OCI-LY7 (cell line): ENCODE measurements at regions not wholly inside any gene's neighbourhood (a gene's known extent, or its start where the extent isn't known, plus 50 kb on each side); places are given as distances from the start of the nearest gene placed in this dataset.

Experiments
- BruUV-seq: library from RNA; stranded (reverse); fragments of 400-500 nt; replicated peaks from 2 replicates; lab custom pipeline; 2021; lab: Mats Ljungman, UMichigan
- CTCF ChIA-PET: fragments of 300-600 bp; sonication (Branson Sonifier 250); formaldehyde crosslinking; loops from one replicate; lab custom pipeline; 2022; ENCODE audit warnings: antibody characterized with exemption; ENCODE audit not compliant: unreplicated experiment; lab: Charles Lee
- POLR2A ChIA-PET: fragments of 300-600 bp; sonication (Branson Sonifier 250); formaldehyde crosslinking; loops from one replicate; lab custom pipeline; 2022; ENCODE audit warnings: antibody characterized with exemption; lab: Charles Lee
- DNase-seq: peaks from one replicate; pipeline ENCODE4 v3.0.0-alpha.2; 2015; ENCODE audit warnings: low spot score
- H2AFZ ChIP-seq: fragments of 200-600 bp; sonication (generic), shearing (Covaris generic); 2 replicates; pipeline ENCODE4 v1.6.1; 2014; ENCODE audit warnings: mild to moderate bottlenecking, antibody characterized with exemption, low read length, moderate library complexity
- H3K27ac ChIP-seq: fragments of 200-600 bp; sonication (generic); 2 replicates; pipeline ENCODE4 v1.5.1; 2014; ENCODE audit warnings: mixed run types, low read depth, mild to moderate bottlenecking, moderate library complexity, low read length, inconsistent platforms; ENCODE audit not compliant: poor library complexity, severe bottlenecking
- H3K36me3 ChIP-seq: fragments of 200-600 bp; sonication (generic); 2 replicates; pipeline ENCODE4 v1.6.1; 2014; ENCODE audit warnings: mild to moderate bottlenecking, antibody characterized with exemption, low read length, moderate library complexity, mixed read lengths; ENCODE audit not compliant: insufficient read depth
- H3K4me1 ChIP-seq: fragments of 200-600 bp; sonication (generic); 2 replicates; pipeline ENCODE4 v1.5.1; 2014; ENCODE audit warnings: mild to moderate bottlenecking, low read length; ENCODE audit not compliant: insufficient read depth, poor library complexity, severe bottlenecking
- H3K4me2 ChIP-seq: fragments of 200-600 bp; sonication (generic); 2 replicates; pipeline ENCODE4 v1.6.1; 2014; ENCODE audit warnings: mild to moderate bottlenecking, low read length
- H3K4me3 ChIP-seq: fragments of 200-600 bp; sonication (generic); 2 replicates; pipeline ENCODE4 v1.5.1; 2014; ENCODE audit warnings: mild to moderate bottlenecking, low read depth, low read length; ENCODE audit not compliant: poor library complexity, severe bottlenecking
- H3K79me2 ChIP-seq: fragments of 200-600 bp; sonication (generic); 2 replicates; pipeline ENCODE4 v1.6.1; 2016; ENCODE audit warnings: low read depth, mild to moderate bottlenecking, low read length, moderate library complexity, mixed read lengths; ENCODE audit not compliant: insufficient read depth
- H3K9me2 ChIP-seq: fragments of 200-600 bp; sonication (generic); 2 replicates; pipeline ENCODE4 v1.6.1; 2016; ENCODE audit warnings: mild to moderate bottlenecking, low read length, mixed read lengths; ENCODE audit not compliant: insufficient read depth
- H3K9me3 ChIP-seq: fragments of 200-600 bp; sonication (generic); 2 replicates; pipeline ENCODE4 v1.6.1; 2014; ENCODE audit warnings: mild to moderate bottlenecking, mixed run types, low read length, mixed read lengths
- H4K20me1 ChIP-seq: fragments of 200-600 bp; sonication (generic); 2 replicates; pipeline ENCODE4 v1.6.1; 2014; ENCODE audit warnings: mild to moderate bottlenecking, antibody characterized with exemption, low read length, moderate library complexity, mixed read lengths; ENCODE audit not compliant: insufficient read depth
- CTCF ChIP-seq: fragments of 200-600 bp; sonication (generic); conservative IDR thresholded peaks from 2 replicates; pipeline ENCODE4 v1.5.1; 2014; ENCODE audit warnings: mild to moderate bottlenecking, antibody characterized with exemption, low read length, moderate library complexity, mixed read lengths
- EZH2phosphoT487 ChIP-seq: fragments of 200-600 bp; sonication (generic); IDR thresholded peaks from 2 replicates; pipeline ENCODE4 v1.6.1; 2018; ENCODE audit warnings: low read depth, borderline replicate concordance, mild to moderate bottlenecking, mixed run types, antibody characterized with exemption, low read length, moderate library complexity, mixed read lengths
- intact Hi-C: fragments of 100-400 bp; cut with micrococcal nuclease; formaldehyde crosslinking; loops from one replicate; pipeline ENCODE4 v1.10.0; 2022; ENCODE audit not compliant: unreplicated experiment

DNA sequence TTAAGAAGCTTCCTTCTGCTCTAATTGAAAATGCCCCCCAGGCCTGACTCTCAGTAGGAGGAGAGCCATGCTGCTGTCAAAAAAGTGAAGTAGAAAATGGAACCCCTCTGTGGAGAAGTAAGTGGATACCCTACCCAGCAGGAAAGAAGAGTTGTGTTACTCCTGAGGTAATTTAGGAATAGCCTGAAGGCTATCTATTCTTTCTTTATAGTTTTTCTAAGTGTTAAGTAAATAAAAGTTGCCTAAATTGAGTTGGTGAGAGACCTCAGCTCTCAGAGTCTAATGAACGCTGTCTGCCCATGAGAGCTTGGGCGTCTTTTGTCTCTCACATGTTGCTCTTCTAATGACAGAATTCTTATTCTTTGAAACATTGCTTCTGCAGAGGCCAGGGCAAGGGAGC, 116.2 kb downstream of the NSUN3 start:
- Histone ChIP-seq H3K79me2 (no peaks in the 10 kb centered on the region), H3K4me3 (no peak overlapping the region), H3K4me1 (no peaks in the 10 kb centered on the region), H3K9me3 (no peaks in the 10 kb centered on the region), H2AFZ (no peak overlapping the region), H3K36me3 (no peaks in the 10 kb centered on the region), H3K27ac (no peak overlapping the region), H3K4me2 (no peak overlapping the region), H4K20me1 (no peaks in the 10 kb centered on the region), H3K9me2 (no peaks in the 10 kb centered on the region)
- CTCF ChIA-PET, result no interaction called here
- no TSS peak for BruUV-seq
- POLR2A ChIA-PET, result no interaction called here
- no peak for TF ChIP-seq EZH2phosphoT487
- no peak for TF ChIP-seq CTCF
- no peak for DNase-seq
- intact Hi-C loops, result no loop called here

GRCh38 chr3:94183551-94183950, 120.7 kb downstream of the NSUN3 start:
- POLR2A ChIA-PET, result no interaction called here
- Histone ChIP-seq H3K4me2 (no peak overlapping the region), H3K9me2 (no peaks in the 10 kb centered on the region), H3K4me3 (no peak overlapping the region), H3K27ac (no peak overlapping the region), H2AFZ (no peak overlapping the region), H3K36me3 (no peaks in the 10 kb centered on the region), H3K79me2 (no peaks in the 10 kb centered on the region), H3K9me3 (no peaks in the 10 kb centered on the region), H4K20me1 (no peaks in the 10 kb centered on the region), H3K4me1 (no peaks in the 10 kb centered on the region)
- CTCF ChIA-PET, result no interaction called here
- intact Hi-C loops, result no loop called here
- DNase-seq, result no peak
- TF ChIP-seq CTCF (no peak), EZH2phosphoT487 (no peak)
- BruUV-seq, result no TSS peak

GRCh38 chr3:94184781-94185180, 121.9 kb downstream of the NSUN3 start:
- DNase-seq, result no peak
- Histone ChIP-seq H3K4me3 (no peak overlapping the region), H3K9me3 (no peaks in the 10 kb centered on the region), H3K4me1 (no peaks in the 10 kb centered on the region), H3K27ac (no peak overlapping the region), H2AFZ (no peak overlapping the region), H3K79me2 (no peaks in the 10 kb centered on the region), H3K4me2 (no peak overlapping the region), H3K9me2 (no peaks in the 10 kb centered on the region), H4K20me1 (no peaks in the 10 kb centered on the region), H3K36me3 (no peaks in the 10 kb centered on the region)
- no TSS peak for BruUV-seq
- POLR2A ChIA-PET, result no interaction called here
- TF ChIP-seq CTCF, result no peak
- no peak for TF ChIP-seq EZH2phosphoT487
- CTCF ChIA-PET, result no interaction called here
- intact Hi-C loops, result no loop called here
